Muscle layer of colon (tissue), 2 donors: ENCODE measurements at regions not wholly inside any gene's neighbourhood (a gene's known extent, or its start where the extent isn't known, plus 50 kb on each side); places are given as distances from the start of the nearest gene placed in this dataset.

Source experiments
- H3K27ac ChIP-seq: one replicate; pipeline ENCODE4 v1.7.0; 2013; ENCODE audit warnings: low read depth, mild to moderate bottlenecking, low read length, moderate library complexity
- H3K27me3 ChIP-seq, 2 donors: one replicate each; pipeline ENCODE4 v1.7.0; 2013; ENCODE audit warnings: low read length in 2 of 2, mild to moderate bottlenecking in 2 of 2; ENCODE audit not compliant: insufficient read depth in 2 of 2, control insufficient read depth in 1 of 2
- H3K36me3 ChIP-seq: one replicate; pipeline ENCODE4 v1.7.0; 2013; ENCODE audit warnings: mild to moderate bottlenecking, low read length; ENCODE audit not compliant: insufficient read depth
- H3K4me1 ChIP-seq: one replicate; pipeline ENCODE4 v1.7.0; 2013; ENCODE audit warnings: mild to moderate bottlenecking, low read length; ENCODE audit not compliant: insufficient read depth
- H3K4me3 ChIP-seq, 2 donors: one replicate each; pipeline ENCODE4 v1.7.0; 2013; ENCODE audit warnings: low read length in 2 of 2, low read depth in 1 of 2, mild to moderate bottlenecking in 1 of 2, moderate library complexity in 1 of 2
- H3K9ac ChIP-seq: one replicate; pipeline ENCODE4 v1.7.0; 2013; ENCODE audit warnings: low read length
- H3K9me3 ChIP-seq: one replicate; pipeline ENCODE4 v1.7.0; 2013; ENCODE audit warnings: mild to moderate bottlenecking, low read length
- donor health status: abdominal sarcoma.
- donor health status: Adenocarcinoma of cecum.

DNA sequence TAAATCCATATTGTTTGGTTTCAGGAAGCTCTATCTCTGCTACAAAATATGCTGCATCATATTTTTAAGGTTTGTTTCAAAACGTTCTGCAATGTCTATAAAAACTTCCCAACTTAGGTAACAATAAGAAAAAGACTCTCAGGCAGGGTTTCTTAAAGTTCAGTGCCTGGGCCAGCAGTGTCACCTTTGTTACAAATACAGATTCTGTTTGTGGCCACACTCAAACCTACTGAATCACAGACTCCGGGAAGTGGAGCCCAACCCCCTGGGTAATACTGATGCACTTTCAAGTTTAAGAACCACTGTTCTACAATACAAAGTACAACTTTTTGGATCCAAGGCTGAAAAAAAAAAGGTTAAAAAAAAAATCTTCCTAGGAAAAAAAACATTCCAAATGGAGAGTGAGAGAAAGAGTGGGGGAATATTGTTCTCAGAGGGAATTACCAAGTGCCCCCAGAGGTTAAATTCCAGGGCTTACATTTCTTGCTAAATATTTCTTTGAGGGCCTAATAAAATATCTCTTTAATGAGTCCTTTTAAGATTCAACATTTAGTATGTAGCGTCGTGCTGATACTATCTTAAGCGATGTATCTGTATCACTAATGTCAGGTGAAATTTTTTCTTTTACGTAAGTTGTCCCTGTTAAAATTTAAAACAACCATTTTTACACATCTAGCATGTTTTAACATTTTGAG is 476.7 kb downstream of the TXNL1 start:
- H3K9me3 ChIP-seq: no peaks in the 10 kb centered on the region
- H3K27ac ChIP-seq: no peak overlapping the region
- no peaks in the 10 kb centered on the region for H3K36me3 ChIP-seq
- no peak overlapping the region for H3K4me3 ChIP-seq
- no peak overlapping the region for H3K9ac ChIP-seq
- H3K27me3 ChIP-seq: no peaks in the 10 kb centered on the region
- H3K4me1 ChIP-seq: peaks cover 24% of the 10 kb centered on the region

DNA sequence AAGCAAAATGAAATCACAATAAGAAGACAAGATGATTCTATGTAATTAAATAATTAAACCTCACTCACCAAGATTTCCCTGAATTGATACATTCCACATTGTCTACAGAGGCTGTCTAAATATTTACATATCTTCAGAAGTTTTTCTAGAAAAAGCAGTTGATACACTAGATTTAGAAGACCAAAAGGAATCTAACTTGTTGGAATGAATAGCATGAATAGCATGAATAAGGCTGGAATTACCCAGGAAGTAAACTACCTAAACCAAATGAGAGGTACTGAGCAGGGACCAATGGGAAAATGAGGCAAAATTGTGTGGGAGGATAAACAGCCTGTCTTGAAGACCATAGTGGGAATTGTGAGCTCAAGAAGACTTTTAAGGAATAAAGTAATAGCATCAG is 479.7 kb downstream of the TXNL1 start:
- peaks cover 22% of the 10 kb centered on the region for H3K4me1 ChIP-seq
- H3K9ac ChIP-seq: no peak overlapping the region
- H3K27ac ChIP-seq: no peak overlapping the region
- H3K27me3 ChIP-seq: no peaks in the 10 kb centered on the region
- no peaks in the 10 kb centered on the region for H3K36me3 ChIP-seq
- H3K4me3 ChIP-seq: no peak overlapping the region
- no peaks in the 10 kb centered on the region for H3K9me3 ChIP-seq

DNA sequence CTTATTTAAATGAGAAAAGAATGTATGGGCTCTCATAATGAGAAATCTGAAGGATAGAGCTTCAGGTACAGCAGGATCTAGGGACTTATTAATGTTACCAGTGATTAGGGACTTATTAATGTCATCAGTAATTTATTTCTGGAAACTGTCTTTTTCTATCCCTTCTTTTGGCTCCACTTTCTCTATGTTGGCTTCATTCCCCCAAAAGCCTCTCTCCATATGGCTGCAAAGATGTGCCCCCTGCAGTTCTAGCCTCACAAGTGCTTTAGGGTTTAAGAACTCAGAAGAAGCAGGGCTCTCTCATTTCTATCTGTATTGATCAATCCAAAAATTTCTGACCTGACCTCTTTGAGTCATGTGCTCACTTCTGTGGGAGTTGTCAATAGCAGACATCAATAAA is 480.9 kb downstream of the TXNL1 start:
- H3K36me3 ChIP-seq: no peaks in the 10 kb centered on the region
- H3K4me3 ChIP-seq: no peak overlapping the region
- H3K27me3 ChIP-seq: no peaks in the 10 kb centered on the region
- no peak overlapping the region for H3K9ac ChIP-seq
- H3K4me1 ChIP-seq: peaks cover 14% of the 10 kb centered on the region
- no peak overlapping the region for H3K27ac ChIP-seq
- no peaks in the 10 kb centered on the region for H3K9me3 ChIP-seq

DNA sequence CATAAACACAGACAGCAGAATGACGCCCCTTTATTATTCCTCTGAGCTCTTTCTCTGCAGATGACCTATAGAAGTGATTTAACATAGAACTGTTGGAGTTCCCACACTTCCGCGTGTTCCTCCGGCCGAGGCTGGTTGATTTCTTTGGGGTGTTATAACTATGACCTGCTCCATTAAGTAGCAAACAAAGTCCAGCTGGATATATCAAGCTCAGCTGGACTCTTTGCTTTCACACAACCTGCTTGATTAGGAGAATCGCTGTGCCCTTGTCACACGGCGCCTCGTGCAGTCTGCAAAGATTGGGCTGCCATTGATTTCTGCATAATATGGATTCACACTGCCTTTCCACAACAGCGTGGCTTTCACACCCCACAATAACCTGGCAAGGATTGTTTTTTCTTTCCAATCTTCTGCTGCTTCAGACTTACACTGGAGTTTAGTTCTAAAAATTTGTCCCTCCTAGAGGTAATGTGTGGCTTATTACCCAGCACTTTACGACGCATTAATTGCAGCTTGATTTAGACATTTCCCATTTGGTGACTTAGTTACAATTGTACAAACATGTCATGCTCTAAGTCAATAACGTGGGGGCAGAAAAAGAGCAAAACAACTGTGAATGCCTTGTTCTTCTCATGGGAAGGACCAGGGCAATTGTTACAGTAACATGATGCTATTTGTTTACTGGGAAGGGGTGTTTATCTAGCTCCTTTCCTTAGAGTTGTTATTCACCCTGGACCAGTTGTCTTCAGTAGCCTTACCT is 485.7 kb downstream of the TXNL1 start:
- no peak overlapping the region for H3K4me3 ChIP-seq
- H3K9me3 ChIP-seq: no peaks in the 10 kb centered on the region

DNA sequence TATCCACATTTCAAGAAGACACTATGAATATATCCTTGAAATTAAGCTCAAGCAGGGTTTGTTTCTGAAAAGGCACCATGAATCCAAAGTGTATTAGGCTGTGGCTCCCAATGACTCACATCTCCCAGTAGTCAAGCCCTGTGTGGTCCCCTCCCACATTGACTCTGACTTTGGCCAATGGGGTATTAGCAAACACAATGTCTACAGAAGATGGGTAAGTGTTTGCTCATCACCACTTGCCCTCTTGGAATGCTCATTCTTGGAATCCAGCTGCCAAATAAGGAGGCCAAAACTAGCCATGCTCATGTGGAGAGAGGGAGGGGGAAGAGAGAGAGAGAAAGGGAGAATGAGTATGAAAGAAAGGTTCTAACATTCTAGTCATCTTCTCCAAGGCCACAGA is 490.0 kb downstream of the TXNL1 start:
- Histone ChIP-seq H3K9me3 (no peaks in the 10 kb centered on the region), H3K36me3 (no peaks in the 10 kb centered on the region), H3K27me3 (no peaks in the 10 kb centered on the region), H3K4me1 (no peaks in the 10 kb centered on the region), H3K27ac (no peak overlapping the region), H3K4me3 (no peak overlapping the region), H3K9ac (no peak overlapping the region)

More for the DNA sequence above, 485.7 kb downstream of the TXNL1 start:
- Histone ChIP-seq H3K36me3 (no peaks in the 10 kb centered on the region), H3K27me3 (no peaks in the 10 kb centered on the region), H3K9ac (no peak overlapping the region), H3K4me1 (no peaks in the 10 kb centered on the region), H3K27ac (no peak overlapping the region)

DNA sequence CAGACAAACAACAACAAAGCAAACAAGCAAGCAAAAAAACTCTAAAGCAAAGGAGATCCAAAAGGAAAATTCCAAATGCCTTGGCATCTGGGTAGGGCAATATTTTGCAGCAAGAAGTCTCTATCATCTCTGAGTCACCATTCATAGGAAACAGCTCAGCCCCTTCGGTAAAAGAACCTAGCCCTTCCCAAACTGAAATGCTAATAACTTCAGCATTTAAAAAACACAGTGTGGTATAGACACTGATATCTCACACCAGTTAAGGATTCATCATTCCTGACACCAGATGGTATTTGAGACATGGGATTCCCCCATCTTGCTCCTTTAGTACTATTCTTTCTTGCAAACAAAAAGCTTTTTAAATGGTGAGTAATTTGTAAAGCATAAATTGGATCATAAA is 491.8 kb downstream of the TXNL1 start:
- Histone ChIP-seq H3K36me3 (no peaks in the 10 kb centered on the region), H3K4me3 (no peak overlapping the region), H3K4me1 (no peaks in the 10 kb centered on the region), H3K9me3 (no peaks in the 10 kb centered on the region), H3K9ac (no peak overlapping the region), H3K27ac (no peak overlapping the region), H3K27me3 (no peaks in the 10 kb centered on the region)

DNA sequence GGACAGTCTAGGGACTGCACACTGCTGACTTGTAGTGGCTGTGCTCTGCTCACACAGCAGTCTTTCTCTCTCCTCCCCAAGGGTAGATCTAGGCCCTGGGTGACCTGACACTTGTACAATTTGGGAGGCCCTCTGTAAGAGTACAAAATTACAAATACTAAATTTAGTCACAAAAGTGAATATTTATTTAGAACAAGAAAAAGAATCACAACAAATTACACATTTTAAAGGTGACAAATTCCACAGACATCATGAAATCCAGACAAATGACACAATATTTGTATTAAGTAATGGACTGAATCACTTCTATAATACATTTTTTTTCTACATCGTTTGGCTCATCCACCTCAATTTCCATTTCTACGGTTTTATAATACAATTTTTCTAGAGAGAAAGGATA is 496.4 kb downstream of the TXNL1 start:
- Histone ChIP-seq H3K27ac (no peak overlapping the region), H3K9ac (no peak overlapping the region), H3K4me1 (no peaks in the 10 kb centered on the region), H3K4me3 (no peak overlapping the region), H3K9me3 (no peaks in the 10 kb centered on the region), H3K27me3 (no peaks in the 10 kb centered on the region), H3K36me3 (no peaks in the 10 kb centered on the region)

DNA sequence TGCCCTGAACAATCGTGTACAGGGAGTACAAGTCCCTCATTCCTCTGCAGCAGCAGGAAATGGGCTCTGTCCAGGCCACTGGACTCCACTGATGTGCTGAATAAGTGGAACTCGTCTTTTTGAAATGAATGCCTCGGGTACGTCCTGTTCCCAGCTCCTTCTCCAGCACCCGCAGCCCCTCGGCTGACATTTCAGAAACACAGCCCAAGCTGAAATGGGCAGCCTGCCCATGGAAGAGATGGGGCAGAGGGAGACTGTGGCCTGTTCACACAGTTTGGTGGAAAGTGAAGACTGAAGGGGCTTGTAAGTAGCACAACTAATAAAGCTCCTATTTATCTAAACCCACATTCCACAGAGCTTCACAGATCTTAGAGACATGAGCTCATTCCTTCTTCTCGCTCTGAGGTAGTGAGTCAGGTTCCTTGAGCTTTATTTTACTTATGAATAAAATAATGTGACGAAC is 498.6 kb downstream of the TXNL1 start:
- H3K4me3 ChIP-seq: no peak overlapping the region
- no peak overlapping the region for H3K27ac ChIP-seq

DNA sequence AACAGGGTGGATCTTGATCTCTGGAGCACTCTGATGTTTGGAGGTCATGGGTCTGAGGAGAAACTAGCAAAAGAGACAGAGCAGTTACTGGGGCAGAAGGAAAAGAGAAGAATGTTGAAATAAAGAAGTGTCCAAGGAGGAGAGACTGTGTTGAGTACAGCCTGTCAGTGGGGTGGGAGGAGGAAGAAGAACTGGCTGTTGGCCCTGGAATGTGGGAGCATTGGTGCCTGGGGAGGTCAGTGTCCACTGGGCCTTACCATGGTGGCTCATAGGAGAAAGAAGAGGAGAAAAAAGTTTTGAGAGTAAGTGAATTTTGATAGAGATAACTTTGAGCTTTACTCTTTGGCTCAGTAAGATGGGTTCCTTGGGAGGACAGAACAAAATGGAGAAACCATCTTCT is 499.0 kb downstream of the TXNL1 start:
- no peak overlapping the region for H3K27ac ChIP-seq
- no peak overlapping the region for H3K9ac ChIP-seq
- H3K4me3 ChIP-seq: no peak overlapping the region
- no peaks in the 10 kb centered on the region for H3K9me3 ChIP-seq
- H3K4me1 ChIP-seq: no peaks in the 10 kb centered on the region
- no peaks in the 10 kb centered on the region for H3K27me3 ChIP-seq
- no peaks in the 10 kb centered on the region for H3K36me3 ChIP-seq

More for the DNA sequence above, 498.6 kb downstream of the TXNL1 start:
- no peaks in the 10 kb centered on the region for H3K9me3 ChIP-seq
- H3K4me1 ChIP-seq: no peaks in the 10 kb centered on the region
- H3K9ac ChIP-seq: no peak overlapping the region
- H3K27me3 ChIP-seq: no peaks in the 10 kb centered on the region
- no peaks in the 10 kb centered on the region for H3K36me3 ChIP-seq

DNA sequence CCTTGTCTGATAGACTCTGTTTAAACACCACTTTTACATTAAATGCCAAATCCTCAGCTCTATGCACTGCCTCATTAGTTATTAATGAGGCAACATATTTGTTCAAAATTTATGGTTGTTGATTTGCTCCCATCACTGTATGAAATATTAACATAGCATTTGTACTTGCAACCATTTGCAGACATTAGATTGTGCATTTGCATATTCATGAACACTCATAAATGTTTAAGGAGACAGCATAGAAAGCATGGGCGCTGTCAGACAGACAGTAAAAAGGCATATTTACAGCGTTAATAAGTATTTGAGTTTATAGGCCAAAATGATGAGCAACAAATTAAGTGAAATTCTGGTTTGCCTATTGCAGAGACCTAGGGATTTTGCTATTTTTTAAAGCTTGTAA is 502.3 kb downstream of the TXNL1 start:
- Histone ChIP-seq H3K9me3 (no peaks in the 10 kb centered on the region), H3K4me1 (no peaks in the 10 kb centered on the region), H3K27ac (no peak overlapping the region), H3K4me3 (no peak overlapping the region), H3K27me3 (no peaks in the 10 kb centered on the region), H3K36me3 (no peaks in the 10 kb centered on the region), H3K9ac (no peak overlapping the region)

DNA sequence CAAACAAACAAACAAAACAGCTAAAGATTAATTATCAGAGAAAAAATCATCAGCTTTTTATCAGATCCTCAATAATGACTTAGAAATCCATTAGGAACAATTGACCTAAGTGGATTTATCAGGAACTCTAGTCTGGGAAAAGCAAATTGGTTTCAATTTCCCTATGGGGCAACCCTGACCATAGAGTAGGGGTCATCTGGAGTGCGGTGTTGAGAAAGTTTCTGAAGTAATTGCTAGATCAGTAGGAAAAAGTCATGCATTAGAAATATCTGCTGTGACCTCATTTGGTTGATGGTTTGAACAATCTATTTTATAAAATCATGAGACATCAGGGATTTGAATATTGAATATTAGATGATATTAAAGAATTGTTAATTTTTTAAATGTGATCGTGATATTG is 507.9 kb downstream of the TXNL1 start:
- Histone ChIP-seq H3K9ac (no peak overlapping the region), H3K9me3 (no peaks in the 10 kb centered on the region), H3K36me3 (no peaks in the 10 kb centered on the region), H3K4me3 (no peak overlapping the region), H3K27me3 (no peaks in the 10 kb centered on the region), H3K4me1 (no peaks in the 10 kb centered on the region), H3K27ac (no peak overlapping the region)
